Activated naive CD4-positive, alpha-beta T cell treated with Interleukin-2 at 50 U/mL for 16 hours (primary cell): ENCODE measurements at regions not wholly inside any gene's neighbourhood (a gene's known extent, or its start where the extent isn't known, plus 50 kb on each side); places are given as distances from the start of the nearest gene placed in this dataset.
"Not testable (repeated sequence)": the region's sequence is repeated elsewhere in the genome, so short reads cannot be mapped to it uniquely, and the experiment has no call there.

Experiments
- DNase-seq: peaks from one replicate; pipeline ENCODE4 v3.0.0-alpha.2; 2020

- not testable (repeated sequence) for DNase-seq
Measured at GRCh38 chr1:60913708-60914107, 168.7 kb upstream of the NFIA start.

- no peak for DNase-seq
Measured at GRCh38 chr1:60913039-60913438, 169.3 kb upstream of the NFIA start.

DNA sequence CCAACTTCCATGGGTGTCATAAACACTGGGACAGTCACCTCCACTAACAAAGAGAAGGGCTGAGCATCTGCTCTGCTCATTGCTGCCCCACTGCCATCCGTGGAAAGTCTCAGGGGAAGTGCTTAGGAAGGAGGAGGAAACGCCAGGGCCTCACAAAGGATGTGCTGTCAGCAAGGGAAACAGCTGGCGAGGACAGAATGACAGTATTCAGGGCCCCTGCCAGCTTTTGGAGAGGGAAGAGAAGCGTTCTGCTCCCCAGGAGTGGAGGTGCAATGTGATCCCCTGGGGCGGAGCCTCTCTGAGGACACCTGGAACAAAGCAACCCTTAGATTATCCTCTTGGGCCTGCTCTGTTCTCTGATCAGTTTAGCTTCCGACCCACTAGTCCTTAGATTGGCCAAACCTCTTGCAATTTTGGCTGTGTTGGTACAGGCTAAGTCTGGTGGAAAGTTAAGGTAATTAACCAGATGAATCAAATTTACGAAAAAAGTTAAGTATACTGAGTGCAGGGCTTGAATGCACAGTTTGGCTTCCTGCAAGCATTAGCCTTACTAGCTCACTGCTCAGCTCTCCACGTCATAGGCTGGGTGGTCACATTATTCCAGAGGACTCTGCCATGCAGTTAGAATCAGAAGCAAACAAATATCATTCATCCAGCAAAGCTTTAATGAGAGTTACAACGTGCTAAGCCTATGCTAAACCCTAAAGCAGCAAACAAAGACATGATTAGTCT is 170.2 kb upstream of the NFIA start:
- no peak for DNase-seq

GRCh38 chr1:60908159-60908558 is 174.2 kb upstream of the NFIA start:
- DNase-seq = no peak

DNA sequence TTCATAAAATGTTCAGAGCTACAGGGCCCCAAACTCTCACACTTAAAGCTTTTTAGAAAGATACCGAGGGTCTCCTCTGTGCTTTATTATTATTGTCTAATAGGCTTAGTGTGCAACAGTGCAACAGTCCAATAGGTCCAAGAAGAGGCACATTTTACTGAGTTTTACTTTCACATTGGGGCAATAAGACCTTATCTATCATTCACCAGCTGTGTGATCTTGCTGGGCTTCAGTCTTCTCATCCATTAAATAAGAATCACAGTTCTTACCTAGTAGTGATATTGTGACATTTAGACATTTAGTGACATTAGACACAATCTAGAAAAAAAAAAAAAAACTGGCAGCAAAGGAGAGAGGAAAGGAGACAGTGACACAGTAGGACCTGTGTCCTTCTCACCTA is 175.8 kb upstream of the NFIA start:
- no peak for DNase-seq

- DNase-seq = no peak
Measured at GRCh38 chr1:60906039-60906438, 176.3 kb upstream of the NFIA start.

- no peak for DNase-seq
Measured at GRCh38 chr1:60904099-60904851, 178.1 kb upstream of the NFIA start.

DNA sequence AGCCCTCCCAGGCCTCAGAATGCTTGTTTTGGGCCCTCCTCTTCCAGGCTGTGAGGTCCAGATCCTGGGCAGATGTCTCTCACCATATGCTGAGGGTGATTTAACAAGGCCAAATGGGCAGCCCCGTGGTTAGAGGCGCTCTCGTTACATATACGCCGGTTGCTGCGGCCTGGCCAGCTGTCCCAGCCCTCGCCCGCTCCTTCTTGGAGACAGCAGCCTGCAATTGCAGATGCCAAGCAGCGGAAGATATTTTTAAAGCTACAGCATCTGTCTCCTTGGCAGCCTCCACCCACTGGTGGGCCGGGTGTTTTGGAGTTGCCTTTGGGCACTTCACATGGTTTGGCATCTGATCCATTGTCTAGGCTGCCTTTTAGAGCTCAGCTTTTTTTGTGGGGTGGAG is 178.8 kb upstream of the NFIA start:
- DNase-seq = no peak

- no peak for DNase-seq
Measured at GRCh38 chr1:60899464-60899863, 182.9 kb upstream of the NFIA start.

- no peak for DNase-seq
Measured at GRCh38 chr1:60898987-60899386, 183.4 kb upstream of the NFIA start.

DNA sequence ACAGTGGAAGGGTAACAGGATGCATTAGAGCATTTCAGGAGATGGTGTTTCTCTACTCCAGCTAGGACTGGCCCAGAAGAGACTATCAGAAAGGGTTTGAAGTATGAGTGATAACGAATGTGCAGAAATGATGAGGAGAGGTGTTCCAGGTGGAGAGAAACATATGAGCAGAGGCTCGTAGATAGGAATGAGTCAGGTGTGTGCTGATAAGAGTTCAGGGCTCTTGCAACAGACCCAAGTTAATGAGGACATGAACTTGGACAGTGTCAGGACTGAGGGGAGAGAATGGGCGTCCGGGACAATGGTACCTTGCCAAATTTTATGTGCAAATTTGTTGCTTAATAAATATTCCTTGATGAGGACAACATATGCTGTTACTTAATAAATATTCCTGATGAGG is 183.9 kb upstream of the NFIA start:
- DNase-seq = no peak

- no peak for DNase-seq
Measured at GRCh38 chr1:60896701-60897363, 185.5 kb upstream of the NFIA start.

DNA sequence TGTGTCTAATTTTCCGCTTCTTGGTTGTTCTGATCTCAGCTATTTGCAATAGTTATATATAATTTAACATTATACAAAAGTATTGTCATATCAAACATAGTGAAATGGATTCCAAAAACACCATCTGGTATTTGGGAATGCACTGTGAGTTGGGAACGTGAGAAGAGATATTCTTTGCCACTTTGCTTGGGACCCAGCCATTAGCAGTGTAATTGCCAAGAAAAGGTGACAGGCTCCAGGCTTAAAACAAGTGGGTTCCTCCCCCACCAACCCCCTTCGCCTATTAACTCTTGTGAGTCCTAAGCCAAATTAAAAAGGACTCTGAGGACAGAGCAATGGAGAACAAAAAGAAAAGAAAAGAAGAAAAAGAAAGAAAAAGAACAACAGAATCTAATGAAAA is 186.7 kb upstream of the NFIA start:
- no peak for DNase-seq

GRCh38 chr1:60895252-60895651 is 187.1 kb upstream of the NFIA start:
- DNase-seq = no peak

- no peak for DNase-seq
Measured at GRCh38 chr1:60894741-60895140, 187.6 kb upstream of the NFIA start.

- no peak for DNase-seq
Measured at GRCh38 chr1:60894130-60894529, 188.2 kb upstream of the NFIA start.

GRCh38 chr1:60893136-60893930 is 189.0 kb upstream of the NFIA start:
- no peak for DNase-seq

DNA sequence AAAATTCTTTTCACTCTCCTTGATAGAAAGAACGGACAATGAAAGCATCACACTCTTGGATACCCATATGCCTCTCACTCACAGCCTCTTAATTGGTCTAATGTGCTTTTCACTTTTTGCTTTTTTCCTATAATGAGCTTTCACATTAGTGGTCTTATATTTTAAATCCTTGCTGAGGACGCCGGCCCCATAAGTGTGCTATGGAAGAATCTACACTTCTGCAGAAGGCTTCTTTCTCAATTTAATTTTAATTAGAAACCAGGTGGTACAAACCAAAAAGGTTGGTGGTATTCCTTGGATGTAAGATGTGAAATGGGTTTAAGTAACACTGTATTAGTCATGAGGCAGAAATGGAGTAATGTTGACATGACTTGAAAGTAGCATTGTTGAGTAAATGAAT is 190.6 kb upstream of the NFIA start:
- no peak for DNase-seq

DNA sequence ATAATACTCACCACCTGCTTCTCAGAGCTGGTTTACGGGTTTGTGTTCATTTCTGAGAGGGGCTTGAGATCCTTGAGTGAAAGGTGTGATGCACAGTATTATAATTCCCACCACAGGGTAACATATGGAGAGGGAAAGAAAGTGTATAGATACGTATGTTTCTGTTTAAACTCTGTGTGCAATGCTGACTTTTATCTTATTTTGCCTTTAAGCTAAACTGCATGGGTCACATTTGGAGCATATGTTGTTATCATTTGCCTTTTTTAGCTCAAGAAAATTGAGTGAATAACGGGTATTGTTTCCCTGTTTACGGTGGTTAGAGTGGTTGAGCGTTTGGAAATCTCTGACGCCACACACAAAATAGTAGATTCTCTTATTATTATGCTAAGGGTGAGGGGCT is 191.1 kb upstream of the NFIA start:
- no peak for DNase-seq

- DNase-seq = no peak
Measured at GRCh38 chr1:60890664-60891063, 191.7 kb upstream of the NFIA start.

- no peak for DNase-seq
Measured at GRCh38 chr1:60889709-60890108, 192.7 kb upstream of the NFIA start.

DNA sequence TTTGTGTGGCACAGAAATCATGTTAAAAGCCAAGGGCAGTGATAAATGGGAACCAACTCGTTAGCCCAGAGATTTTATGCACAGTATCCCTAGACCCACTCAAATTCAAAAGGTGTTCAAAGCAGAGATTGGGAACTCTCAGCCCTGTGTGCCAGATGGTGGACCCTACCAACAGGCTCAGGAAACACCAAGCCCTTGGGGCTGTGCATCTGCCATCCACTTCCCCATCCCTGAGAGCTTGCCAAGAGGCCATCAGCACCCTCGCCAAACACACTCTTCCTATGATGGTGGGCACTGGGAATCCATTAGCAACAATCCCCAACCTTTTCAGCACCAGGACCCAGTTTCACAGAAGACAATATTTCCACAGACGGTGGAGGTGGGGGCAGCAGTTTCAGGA is 194.2 kb upstream of the NFIA start:
- no peak for DNase-seq

DNA sequence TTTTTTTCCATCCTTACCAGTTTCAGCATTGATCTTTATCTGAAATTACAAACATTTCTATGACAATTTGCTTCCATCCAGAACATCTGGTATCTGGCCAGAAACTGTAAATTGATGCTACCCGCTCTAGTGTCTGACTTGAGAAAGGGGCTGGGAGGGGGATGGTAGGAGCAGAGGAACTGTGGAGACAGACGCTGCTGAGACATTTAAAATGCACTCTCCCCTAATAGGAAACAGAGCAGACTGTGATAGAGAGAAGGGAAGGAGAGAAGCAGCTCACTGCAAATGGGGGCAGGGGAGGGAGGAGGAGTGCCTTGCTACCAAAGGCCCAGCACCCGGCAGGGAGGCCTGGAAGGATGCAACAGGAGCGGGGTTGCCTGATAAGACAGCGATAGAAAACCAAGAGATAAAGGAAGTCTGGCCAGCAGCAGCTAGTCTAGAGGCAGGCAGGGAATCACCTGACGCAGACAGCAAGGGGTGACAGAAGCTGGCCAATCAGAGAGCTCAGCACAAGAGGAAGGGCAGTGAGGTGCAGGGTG is 195.5 kb upstream of the NFIA start:
- no peak for DNase-seq
